Calu3 (cell line): ENCODE measurements at regions not wholly inside any gene's neighbourhood (a gene's known extent, or its start where the extent isn't known, plus 50 kb on each side); places are given as distances from the start of the nearest gene placed in this dataset.

ENCODE experiments used
- BruUV-seq: library from RNA; stranded (reverse); fragments of 400-500 nt; replicated peaks from 2 replicates; lab custom pipeline; 2021; lab: Mats Ljungman, UMichigan
- CTCF ChIA-PET: fragments of 300-600 bp; sonication (Branson Sonifier 250); formaldehyde crosslinking; loops from one replicate; lab custom pipeline; 2022; ENCODE audit warnings: antibody characterized with exemption; lab: Charles Lee
- DNase-seq: peaks from one replicate; pipeline ENCODE4 v3.0.0; 2022
- H3K27ac Mint-ChIP-seq: one replicate; pipeline ENCODE4 v1.8.0; 2022; ENCODE audit warnings: mixed read lengths; ENCODE audit not compliant: unreplicated experiment
- H3K27me3 Mint-ChIP-seq: one replicate; pipeline ENCODE4 v1.8.0; 2022; ENCODE audit warnings: mixed read lengths; ENCODE audit not compliant: unreplicated experiment
- H3K36me3 Mint-ChIP-seq: one replicate; pipeline ENCODE4 v1.8.0; 2022; ENCODE audit warnings: mild to moderate bottlenecking, moderate library complexity, mixed read lengths; ENCODE audit not compliant: insufficient read depth, unreplicated experiment
- H3K4me1 Mint-ChIP-seq: one replicate; pipeline ENCODE4 v1.8.0; 2022; ENCODE audit warnings: mild to moderate bottlenecking, low read depth, mixed read lengths; ENCODE audit not compliant: unreplicated experiment
- H3K4me3 Mint-ChIP-seq: one replicate; pipeline ENCODE4 v1.8.0; 2022; ENCODE audit warnings: mild to moderate bottlenecking, low read depth, moderate library complexity, mixed read lengths; ENCODE audit not compliant: unreplicated experiment
- H3K9me3 Mint-ChIP-seq: one replicate; pipeline ENCODE4 v1.8.0; 2022; ENCODE audit warnings: low read depth, mixed read lengths; ENCODE audit not compliant: unreplicated experiment
- CTCF ChIP-seq: fragments of 200-600 bp; IDR thresholded peaks from one replicate; pipeline ENCODE4 v1.8.0; 2022; ENCODE audit warnings: antibody characterized with exemption; ENCODE audit not compliant: unreplicated experiment
- intact Hi-C: fragments of 100-400 bp; cut with micrococcal nuclease; formaldehyde crosslinking; loops from one replicate; pipeline ENCODE4 v1.10.0; 2022; ENCODE audit not compliant: unreplicated experiment

- CTCF ChIA-PET = no interaction called here
- intact Hi-C loops = loop anchor here (2.0 kb wide), 1 partner anchor 601 kb away; no protein-coding TSS in a partner anchor
- no peak for DNase-seq
- Mint-ChIP-seq H3K9me3 (no peaks in the 10 kb centered on the region), H3K4me3 (no peak overlapping the region), H3K27me3 (no peaks in the 10 kb centered on the region), H3K27ac (no peak overlapping the region), H3K4me1 (no peaks in the 10 kb centered on the region), H3K36me3 (no peaks in the 10 kb centered on the region)
- no TSS peak for BruUV-seq
- TF ChIP-seq CTCF = no peak
Measured at GRCh38 chr5:77561965-77562364, 69.8 kb upstream of the WDR41 start.

GRCh38 chr5:77560677-77561263 is 68.7 kb upstream of the WDR41 start:
- CTCF ChIA-PET = interaction anchor here (0.6 to 1.7 kb wide), 5 partner anchors 60 to 734 kb away, joined by 3 to 14 read pairs (median 3); no protein-coding TSS in a partner anchor
- intact Hi-C loops = loop anchor here (1.0 to 2.0 kb wide), 3 partner anchors 448 to 709 kb away; no protein-coding TSS in a partner anchor
- Mint-ChIP-seq H3K36me3 (no peaks in the 10 kb centered on the region), H3K27me3 (no peaks in the 10 kb centered on the region), H3K27ac (no peak overlapping the region), H3K4me1 (no peaks in the 10 kb centered on the region), H3K9me3 (no peaks in the 10 kb centered on the region), H3K4me3 (no peak overlapping the region)
- peak; percentile 26 for DNase-seq
- peak; percentile 36 for TF ChIP-seq CTCF
- BruUV-seq = no TSS peak

- Mint-ChIP-seq H3K36me3 (no peaks in the 10 kb centered on the region), H3K27ac (no peak overlapping the region), H3K27me3 (no peaks in the 10 kb centered on the region), H3K4me3 (no peak overlapping the region), H3K9me3 (no peaks in the 10 kb centered on the region), H3K4me1 (no peaks in the 10 kb centered on the region)
- CTCF ChIA-PET = interaction anchor here (1.0 kb wide), 1 partner anchor 689 kb away, joined by 3 read pairs; no protein-coding TSS in a partner anchor
- no TSS peak for BruUV-seq
- intact Hi-C loops = no loop called here
- no peak for TF ChIP-seq CTCF
- no peak for DNase-seq
Measured at GRCh38 chr5:77558266-77558665, 66.2 kb upstream of the WDR41 start.

GRCh38 chr5:77550406-77550805 is 58.3 kb upstream of the WDR41 start:
- no peaks in the 10 kb centered on the region for H3K4me1 Mint-ChIP-seq
- H3K4me3 Mint-ChIP-seq = no peak overlapping the region
- no peaks in the 10 kb centered on the region for H3K9me3 Mint-ChIP-seq
- no peak for DNase-seq
- BruUV-seq = no TSS peak
- H3K27ac Mint-ChIP-seq = no peak overlapping the region
- peaks cover 40% of the 10 kb centered on the region for H3K27me3 Mint-ChIP-seq
- TF ChIP-seq CTCF = no peak
- CTCF ChIA-PET = no interaction called here
- intact Hi-C loops = no loop called here
- H3K36me3 Mint-ChIP-seq = no peaks in the 10 kb centered on the region
